ENCODE measurements at regions not wholly inside any gene's neighbourhood (a gene's known extent, or its start where the extent isn't known, plus 50 kb on each side); places are given as distances from the start of the nearest gene placed in this dataset.

- H3K4me3 ChIP-seq (ENCODE audit: low read depth, low read length) = no peak overlapping the region
- no peaks in the 10 kb centered on the region for H3K27me3 ChIP-seq (replicated peaks)
- H3K36me3 ChIP-seq (replicated peaks) = no peaks in the 10 kb centered on the region
- no peak overlapping the region for H3K27ac ChIP-seq
- in situ Hi-C loops (cut with HindIII; ENCODE audit: low pct_ligation_motif_present, low sequenced_read_pairs) = no loop called here
- TF ChIP-seq CTCF (IDR thresholded peaks at IDR 0.05; ENCODE audit: low read depth, low read length, missing control alignments) = no peak
- no peak for DNase-seq
Observed at GRCh38 chr18:61159246-61159645, 174.0 kb upstream of the CDH20 start.

GRCh38 chr18:61164321-61164720 is 168.9 kb upstream of the CDH20 start:
- Histone ChIP-seq H3K36me3 (replicated peaks) (no peaks in the 10 kb centered on the region), H3K4me3 (ENCODE audit: low read depth, low read length) (no peak overlapping the region), H3K27me3 (replicated peaks) (no peaks in the 10 kb centered on the region), H3K27ac (no peak overlapping the region)
- TF ChIP-seq CTCF (IDR thresholded peaks at IDR 0.05; ENCODE audit: low read depth, low read length, missing control alignments) = no peak
- no peak for DNase-seq
- in situ Hi-C loops (cut with HindIII; ENCODE audit: low pct_ligation_motif_present, low sequenced_read_pairs) = no loop called here

- Histone ChIP-seq H3K36me3 (replicated peaks) (no peaks in the 10 kb centered on the region), H3K4me3 (ENCODE audit: low read depth, low read length) (no peak overlapping the region), H3K27me3 (replicated peaks) (no peaks in the 10 kb centered on the region), H3K27ac (no peak overlapping the region)
- no peak for DNase-seq
- in situ Hi-C loops (cut with HindIII; ENCODE audit: low pct_ligation_motif_present, low sequenced_read_pairs) = no loop called here
- no peak for TF ChIP-seq CTCF (IDR thresholded peaks at IDR 0.05; ENCODE audit: low read depth, low read length, missing control alignments)
Observed at GRCh38 chr18:61167902-61168301, 165.3 kb upstream of the CDH20 start.

GRCh38 chr18:61169386-61169785 is 163.8 kb upstream of the CDH20 start:
- in situ Hi-C loops (cut with HindIII; ENCODE audit: low pct_ligation_motif_present, low sequenced_read_pairs) = no loop called here
- Histone ChIP-seq H3K4me3 (ENCODE audit: low read depth, low read length) (no peak overlapping the region), H3K36me3 (replicated peaks) (no peaks in the 10 kb centered on the region), H3K27ac (no peak overlapping the region), H3K27me3 (replicated peaks) (no peaks in the 10 kb centered on the region)
- TF ChIP-seq CTCF (IDR thresholded peaks at IDR 0.05; ENCODE audit: low read depth, low read length, missing control alignments) = no peak
- DNase-seq = no peak

GRCh38 chr18:61172624-61173023 is 160.6 kb upstream of the CDH20 start:
- Histone ChIP-seq H3K36me3 (replicated peaks) (no peaks in the 10 kb centered on the region), H3K27ac (no peak overlapping the region), H3K27me3 (replicated peaks) (no peaks in the 10 kb centered on the region), H3K4me3 (ENCODE audit: low read depth, low read length) (no peak overlapping the region)
- no peak for TF ChIP-seq CTCF (IDR thresholded peaks at IDR 0.05; ENCODE audit: low read depth, low read length, missing control alignments)
- no peak for DNase-seq
- in situ Hi-C loops (cut with HindIII; ENCODE audit: low pct_ligation_motif_present, low sequenced_read_pairs) = no loop called here

GRCh38 chr18:61173554-61173953 is 159.7 kb upstream of the CDH20 start:
- no peaks in the 10 kb centered on the region for H3K27me3 ChIP-seq (replicated peaks)
- TF ChIP-seq CTCF (IDR thresholded peaks at IDR 0.05; ENCODE audit: low read depth, low read length, missing control alignments) = no peak
- no peaks in the 10 kb centered on the region for H3K36me3 ChIP-seq (replicated peaks)
- no peak overlapping the region for H3K27ac ChIP-seq
- H3K4me3 ChIP-seq (ENCODE audit: low read depth, low read length) = no peak overlapping the region
- in situ Hi-C loops (cut with HindIII; ENCODE audit: low pct_ligation_motif_present, low sequenced_read_pairs) = no loop called here
- no peak for DNase-seq
